IPS-NIHi7 (cell line): ENCODE measurements at regions not wholly inside any gene's neighbourhood (a gene's known extent, or its start where the extent isn't known, plus 50 kb on each side); places are given as distances from the start of the nearest gene placed in this dataset.
A peak's percentile ranks its signal among the peaks of the same experiment; 100 is the strongest.

Experiments
- DNase-seq: peaks from one replicate; pipeline ENCODE4 v3.0.0; 2012; ENCODE audit warnings: mixed read lengths; ENCODE audit errors: extremely low spot score

- DNase-seq = no peak
Observed at GRCh38 chr3:153657046-153657445, 464.1 kb upstream of the ARHGEF26 start.

- no peak for DNase-seq
Observed at GRCh38 chr3:153657461-153657860, 463.7 kb upstream of the ARHGEF26 start.

GRCh38 chr3:153658136-153658535, 463.1 kb upstream of the ARHGEF26 start:
- no peak for DNase-seq

DNA sequence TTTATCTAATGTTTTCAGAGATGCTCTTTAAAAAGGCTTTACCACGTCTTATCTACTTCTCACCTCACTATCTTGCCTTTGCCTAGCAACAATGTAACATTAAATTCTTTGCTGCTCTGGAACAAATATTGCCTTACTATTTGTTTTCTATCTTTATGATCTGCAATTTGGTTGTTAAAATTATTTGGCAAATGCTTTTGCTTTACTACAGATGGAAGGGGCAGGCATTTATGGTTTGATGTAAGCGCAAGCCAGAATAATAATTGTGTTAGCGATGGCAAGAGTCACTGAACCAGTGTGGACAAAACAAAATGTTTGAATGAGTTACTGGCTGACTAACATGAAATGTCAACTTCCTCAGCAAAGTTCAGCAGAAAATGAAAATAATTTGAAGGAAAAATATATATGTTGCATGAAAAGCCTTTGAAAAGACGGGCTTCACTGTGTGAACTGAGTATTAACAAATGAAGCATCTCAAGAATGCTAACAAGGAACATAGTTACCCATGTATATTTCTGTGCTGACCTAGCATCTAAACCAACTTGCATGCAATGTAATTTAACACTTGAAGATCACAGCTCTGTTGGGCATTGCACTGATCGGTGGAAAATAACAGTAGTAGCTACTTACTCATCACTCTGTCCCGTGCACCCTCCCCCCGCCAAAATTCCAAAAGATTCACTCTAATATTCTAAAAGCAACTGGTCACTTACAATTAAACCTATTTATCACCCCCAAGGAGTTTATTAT, 454.0 kb upstream of the ARHGEF26 start:
- no peak for DNase-seq

DNA sequence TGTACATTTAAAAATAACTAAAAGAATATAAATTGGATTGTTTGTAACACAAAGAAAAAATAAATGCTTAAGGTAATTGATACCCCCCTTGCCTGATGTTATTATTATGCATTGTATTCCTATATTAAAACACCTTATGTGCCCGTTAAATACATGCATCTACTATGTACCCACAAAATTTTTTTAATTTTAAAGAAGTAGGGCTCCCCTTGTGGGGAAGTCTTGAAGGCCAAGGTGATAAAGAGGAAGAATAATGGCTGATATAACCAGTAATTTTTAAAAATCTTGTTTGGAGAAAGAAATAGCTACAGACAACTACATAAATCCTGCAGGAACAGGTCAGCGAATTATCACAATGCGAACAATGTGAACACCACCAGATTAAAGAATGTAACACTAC, 451.7 kb upstream of the ARHGEF26 start:
- DNase-seq = no peak

GRCh38 chr3:153670577-153670976, 450.6 kb upstream of the ARHGEF26 start:
- DNase-seq = no peak

DNA sequence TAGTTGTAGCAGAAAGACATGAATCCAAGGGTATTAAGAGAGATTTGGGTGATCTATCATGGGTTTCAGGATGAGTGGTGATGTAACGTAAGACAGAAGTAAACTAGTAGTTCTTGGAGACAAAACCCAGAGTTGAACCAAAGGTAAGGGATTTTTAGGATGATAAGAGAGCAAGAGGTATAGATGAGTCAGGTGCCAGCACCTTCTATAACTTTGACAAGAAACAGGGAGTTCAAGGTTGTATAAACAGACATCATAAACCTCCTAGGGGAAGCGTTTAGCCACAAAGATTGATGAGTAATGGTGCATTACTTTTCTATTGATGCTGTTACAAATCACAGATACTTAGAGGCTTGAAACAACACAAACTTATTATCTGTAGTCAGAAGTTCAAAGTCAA, 447.3 kb upstream of the ARHGEF26 start:
- DNase-seq = no peak

- no peak for DNase-seq
Observed at GRCh38 chr3:153679714-153680113, 441.5 kb upstream of the ARHGEF26 start.

DNA sequence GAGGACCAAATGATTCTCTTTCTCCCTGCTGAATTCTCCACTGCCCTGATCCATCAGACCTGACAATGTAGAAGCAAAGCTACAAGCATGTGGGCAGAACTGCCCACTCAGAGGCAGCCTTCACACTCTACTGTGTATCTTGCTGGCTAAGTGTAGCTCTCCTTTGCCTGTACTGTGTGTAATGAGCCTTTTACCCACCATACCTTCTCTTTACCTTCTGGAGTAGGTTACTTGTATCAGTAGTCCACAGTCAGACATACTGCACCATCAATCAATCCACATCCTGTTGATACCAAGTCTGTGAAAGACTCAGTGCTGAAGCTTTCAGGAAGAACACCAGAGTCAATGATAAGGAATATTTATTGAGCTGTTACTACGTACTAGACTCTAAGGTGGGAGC, 440.7 kb upstream of the ARHGEF26 start:
- DNase-seq = no peak

GRCh38 chr3:153681057-153681456, 440.1 kb upstream of the ARHGEF26 start:
- no peak for DNase-seq

DNA sequence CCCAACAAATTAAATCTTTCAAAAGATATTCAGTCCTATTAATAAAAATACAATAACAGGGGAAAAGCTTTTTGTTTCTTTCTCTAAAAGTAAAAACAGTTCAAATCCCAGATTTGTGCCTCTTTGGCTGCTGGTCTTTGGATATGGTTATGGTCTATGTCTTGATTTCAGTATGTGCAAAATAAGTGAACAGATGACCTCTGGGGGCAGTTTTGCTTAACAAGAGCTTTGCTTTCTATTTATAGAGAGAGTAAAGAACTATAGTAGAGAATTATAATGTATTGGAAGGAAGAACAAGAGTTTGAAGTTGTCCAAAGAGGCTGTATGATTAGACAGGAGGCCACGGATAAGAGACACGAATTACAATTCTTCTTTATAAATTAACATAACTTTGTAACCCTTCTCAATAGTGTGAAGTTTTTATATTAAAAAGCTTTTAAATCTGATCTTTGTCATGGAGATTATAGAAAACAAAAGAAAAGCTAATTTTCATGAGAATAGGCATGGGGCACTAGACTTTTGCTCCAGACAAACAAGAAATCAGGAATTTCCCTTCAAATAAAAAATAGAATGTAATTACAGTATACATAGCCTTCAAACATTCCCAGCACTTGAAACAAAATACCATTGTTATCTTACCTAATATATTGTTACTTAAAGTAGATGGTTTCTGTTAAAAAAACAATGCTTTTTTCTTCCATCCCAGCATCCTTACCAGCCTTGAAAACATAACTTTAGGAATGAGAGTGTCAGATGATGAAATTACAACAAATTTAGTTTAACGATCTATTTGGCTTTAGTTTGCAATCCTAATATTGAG, 432.7 kb upstream of the ARHGEF26 start:
- DNase-seq = no peak

- DNase-seq = no peak
Observed at GRCh38 chr3:153693207-153693606, 428.0 kb upstream of the ARHGEF26 start.

GRCh38 chr3:153702106-153702505, 419.1 kb upstream of the ARHGEF26 start:
- no peak for DNase-seq

DNA sequence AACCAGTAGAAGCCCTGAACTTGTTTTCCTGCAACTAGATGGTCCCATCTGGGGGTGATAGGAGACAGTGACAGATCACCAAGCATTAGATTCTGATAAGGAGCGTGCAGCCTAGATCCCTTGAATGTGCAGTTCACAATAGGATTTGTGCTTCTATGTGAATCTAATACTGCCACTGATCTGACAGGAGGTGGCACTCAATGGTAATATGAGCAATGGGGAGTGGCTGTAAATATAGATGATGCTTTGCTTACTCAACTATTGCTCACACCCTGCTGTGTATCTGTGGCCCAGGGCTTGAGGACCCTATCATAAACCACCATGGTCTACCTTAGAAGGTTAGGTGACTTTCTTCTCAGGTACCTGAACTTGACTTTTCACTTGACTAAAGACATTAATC, 417.1 kb upstream of the ARHGEF26 start:
- DNase-seq = no peak

DNA sequence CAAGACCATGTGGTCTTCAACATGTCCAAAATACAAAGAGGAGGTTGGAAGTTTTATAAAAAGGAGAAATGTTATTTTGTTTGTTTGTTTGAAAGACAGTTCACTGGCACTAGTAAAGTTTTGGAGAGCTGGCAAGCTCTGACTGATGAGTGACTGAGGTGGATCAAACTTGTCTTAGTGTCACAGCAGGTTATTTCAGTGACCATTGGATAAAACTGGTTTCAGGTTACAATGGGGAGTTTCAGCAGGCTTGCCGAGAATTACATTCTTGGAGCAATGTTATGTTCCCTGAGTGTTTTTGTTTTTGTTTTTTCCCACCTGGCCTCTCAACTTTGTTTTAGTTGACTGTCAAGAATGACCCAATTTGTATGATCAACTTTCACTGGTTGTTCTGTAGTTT, 414.5 kb upstream of the ARHGEF26 start:
- peak; percentile 30 for DNase-seq

DNA sequence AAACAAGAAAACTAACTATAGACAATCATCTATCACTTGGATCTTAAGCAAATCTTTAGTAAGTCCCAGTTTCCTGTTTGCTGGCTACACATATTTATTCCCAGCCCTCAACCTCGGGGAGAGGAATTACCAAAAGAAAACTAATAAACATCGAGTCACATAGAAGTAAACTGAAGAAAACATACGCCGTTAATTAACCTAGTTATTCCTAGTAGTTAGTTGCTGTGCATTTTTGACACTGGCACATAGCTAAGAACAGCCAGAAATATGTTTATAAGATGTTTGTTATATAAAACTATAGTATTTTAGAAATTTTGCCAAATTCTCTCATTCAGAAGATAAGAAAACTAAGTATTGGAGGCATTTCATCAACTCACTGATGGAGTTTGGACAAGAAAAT, 407.2 kb upstream of the ARHGEF26 start:
- no peak for DNase-seq

DNA sequence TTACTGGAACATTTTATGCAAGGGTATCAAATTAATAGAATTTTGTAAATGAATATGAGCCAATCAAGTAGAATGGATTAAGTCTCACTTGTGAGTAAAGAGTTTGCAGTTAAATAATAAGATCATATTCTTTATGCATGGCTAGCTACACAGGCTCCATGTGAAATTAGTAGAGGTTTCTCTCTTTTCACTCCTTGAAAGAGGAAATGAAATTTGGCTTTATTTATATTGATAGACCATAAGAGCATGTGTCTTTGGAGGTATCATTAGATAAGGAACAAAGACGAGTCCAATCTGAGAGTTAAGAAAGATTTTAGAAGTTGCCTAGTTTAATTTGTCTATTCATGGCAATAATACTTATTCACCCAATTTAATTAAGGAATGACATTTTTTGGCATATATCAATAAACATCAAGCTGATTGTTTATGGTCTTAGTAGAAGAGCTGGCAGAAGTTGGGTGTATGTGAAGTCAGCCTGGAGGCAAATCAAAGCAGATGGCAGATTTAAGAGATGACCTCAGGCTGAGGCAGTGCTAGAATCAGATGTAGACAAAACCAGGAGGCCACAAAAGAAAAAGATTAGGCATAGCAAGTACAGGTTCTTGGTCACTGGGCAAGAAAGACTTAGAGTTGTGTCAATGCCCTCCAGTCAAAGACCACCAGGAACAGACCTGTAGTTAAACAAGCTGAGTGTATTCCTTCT, 406.5 kb upstream of the ARHGEF26 start:
- no peak for DNase-seq

- DNase-seq = no peak
Observed at GRCh38 chr3:153722157-153722556, 399.0 kb upstream of the ARHGEF26 start.

GRCh38 chr3:153731071-153731470, 390.1 kb upstream of the ARHGEF26 start:
- no peak for DNase-seq

GRCh38 chr3:153734777-153735551, 386.2 kb upstream of the ARHGEF26 start:
- DNase-seq = no peak

GRCh38 chr3:153740109-153740508, 381.1 kb upstream of the ARHGEF26 start:
- no peak for DNase-seq

- no peak for DNase-seq
Observed at GRCh38 chr3:153744889-153745288, 376.3 kb upstream of the ARHGEF26 start.
